Trophoblast cell (in vitro differentiated cells and primary cell): ENCODE measurements at regions not wholly inside any gene's neighbourhood (a gene's known extent, or its start where the extent isn't known, plus 50 kb on each side); places are given as distances from the start of the nearest gene placed in this dataset.

Experiments
- DNase-seq, 2 donors: peaks; one replicate each; pipeline ENCODE4 v3.0.0-alpha.2; 2016
- H2AFZ ChIP-seq: 2 replicates; pipeline ENCODE4 v1.6.1; 2013; ENCODE audit warnings: low read length, moderate library complexity, mild to moderate bottlenecking; ENCODE audit not compliant: insufficient read depth, poor library complexity
- H2AK5ac ChIP-seq: 2 replicates; pipeline ENCODE4 v1.6.1; 2013; ENCODE audit warnings: mild to moderate bottlenecking, low read length
- H2BK120ac ChIP-seq: 2 replicates; pipeline ENCODE4 v1.6.1; 2013; ENCODE audit warnings: low read length, mild to moderate bottlenecking, moderate library complexity; ENCODE audit not compliant: insufficient read depth, poor library complexity
- H2BK12ac ChIP-seq: 2 replicates; pipeline ENCODE4 v1.6.1; 2013; ENCODE audit warnings: mild to moderate bottlenecking, low read length, moderate library complexity
- H2BK5ac ChIP-seq: 2 replicates; pipeline ENCODE4 v1.6.1; 2013; ENCODE audit warnings: low read length, low read depth, moderate library complexity, mild to moderate bottlenecking; ENCODE audit not compliant: poor library complexity
- H3K14ac ChIP-seq: 2 replicates; pipeline ENCODE4 v1.6.1; 2013; ENCODE audit warnings: mild to moderate bottlenecking, low read length
- H3K18ac ChIP-seq: 2 replicates; pipeline ENCODE4 v1.6.1; 2013; ENCODE audit warnings: mild to moderate bottlenecking, low read length
- H3K23ac ChIP-seq: 2 replicates; pipeline ENCODE4 v1.6.1; 2013; ENCODE audit warnings: low read length
- H3K27ac ChIP-seq: 2 replicates; pipeline ENCODE4 v1.5.1; 2013; ENCODE audit warnings: low read depth, mild to moderate bottlenecking, inconsistent platforms, low read length, moderate library complexity
- H3K27me3 ChIP-seq: 2 replicates; pipeline ENCODE4 v1.6.1; 2013; ENCODE audit warnings: inconsistent platforms, mild to moderate bottlenecking, low read length, moderate library complexity; ENCODE audit not compliant: insufficient read depth
- H3K36me3 ChIP-seq, 2 experiments: 1 replicate in 1 of 2; 2 replicates in 1 of 2; pipeline ENCODE4 v1.6.1; 2013; ENCODE audit warnings: low read length in 2 of 2, mild to moderate bottlenecking in 2 of 2, moderate library complexity in 1 of 2; ENCODE audit not compliant: insufficient read depth in 2 of 2, control insufficient read depth in 1 of 2
- H3K4ac ChIP-seq: 2 replicates; pipeline ENCODE4 v1.6.1; 2013; ENCODE audit warnings: low read depth, mild to moderate bottlenecking, low read length, moderate library complexity
- H3K4me1 ChIP-seq, 2 experiments: 1 replicate in 1 of 2; 2 replicates in 1 of 2; pipeline ENCODE4 v1.6.1; 2013; ENCODE audit warnings: low read length in 2 of 2, mild to moderate bottlenecking in 2 of 2, moderate library complexity in 1 of 2; ENCODE audit not compliant: insufficient read depth in 2 of 2, control insufficient read depth in 1 of 2
- H3K4me2 ChIP-seq: 2 replicates; pipeline ENCODE4 v1.6.1; 2013; ENCODE audit warnings: inconsistent platforms, mild to moderate bottlenecking, low read length, moderate library complexity
- H3K4me3 ChIP-seq: 2 replicates; pipeline ENCODE4 v1.5.1; 2013; ENCODE audit warnings: mild to moderate bottlenecking, low read depth, low read length, inconsistent platforms
- H3K79me1 ChIP-seq: one replicate; pipeline ENCODE4 v1.6.1; 2013; ENCODE audit warnings: low read length
- H3K79me2 ChIP-seq: 2 replicates; pipeline ENCODE4 v1.6.1; 2013; ENCODE audit warnings: low read length, mild to moderate bottlenecking; ENCODE audit not compliant: control insufficient read depth, insufficient read depth, poor library complexity
- H3K9ac ChIP-seq: 2 replicates; pipeline ENCODE4 v1.6.1; 2013; ENCODE audit warnings: mild to moderate bottlenecking, low read length
- H3K9me3 ChIP-seq: 2 replicates; pipeline ENCODE4 v1.6.1; 2013; ENCODE audit warnings: low read depth, mild to moderate bottlenecking, control low read depth, inconsistent platforms, low read length; ENCODE audit not compliant: insufficient read depth
- H4K12ac ChIP-seq: 2 replicates; pipeline ENCODE4 v1.6.1; 2013; ENCODE audit warnings: low read depth, mild to moderate bottlenecking, low read length, moderate library complexity
- H4K8ac ChIP-seq: 2 replicates; pipeline ENCODE4 v1.6.1; 2013; ENCODE audit warnings: low read depth, mild to moderate bottlenecking, low read length, moderate library complexity
- H4K91ac ChIP-seq: one replicate; pipeline ENCODE4 v1.6.1; 2013; ENCODE audit warnings: low read depth, mild to moderate bottlenecking, low read length, moderate library complexity
- WGBS: extraction: QIAGEN DNeasy Blood & Tissue Kit; methylation state at CpG from one replicate; pipeline ENCODE4 v1.1.7; 2013; ENCODE audit warnings: missing lambda C conversion rate; ENCODE audit not compliant: insufficient read length, insufficient coverage; ENCODE audit errors: extremely low coverage; 5-methylcytosine and 5-hydroxymethylcytosine counted together

- H2BK12ac ChIP-seq: no peak overlapping the region
- no peak overlapping the region for H2BK120ac ChIP-seq
- H4K8ac ChIP-seq: no peak overlapping the region
- H3K14ac ChIP-seq: no peak overlapping the region
- H4K12ac ChIP-seq: no peak overlapping the region
- no peak overlapping the region for H3K4ac ChIP-seq
- H3K4me1 ChIP-seq: no peaks in the 10 kb centered on the region
- H3K27ac ChIP-seq: no peak overlapping the region
- no peak overlapping the region for H2AFZ ChIP-seq
- no peaks in the 10 kb centered on the region for H3K79me1 ChIP-seq
- H4K91ac ChIP-seq: no peak overlapping the region
- H3K18ac ChIP-seq: no peak overlapping the region
- H3K36me3 ChIP-seq: no peaks in the 10 kb centered on the region
- H3K79me2 ChIP-seq: no peaks in the 10 kb centered on the region
- no peak overlapping the region for H2BK5ac ChIP-seq
- H3K9me3 ChIP-seq: no peaks in the 10 kb centered on the region
- H3K9ac ChIP-seq: no peak overlapping the region
- no peak overlapping the region for H3K23ac ChIP-seq
- DNase-seq: no peak
- no peak overlapping the region for H3K4me2 ChIP-seq
- no peak overlapping the region for H2AK5ac ChIP-seq
- no CpG with 5 or more reads among the region's 8 CpGs for WGBS
- no peak overlapping the region for H3K4me3 ChIP-seq
- H3K27me3 ChIP-seq: no peaks in the 10 kb centered on the region
Measured at GRCh38 chr5:159838551-159839222, 77.6 kb upstream of the ADRA1B start.

DNA sequence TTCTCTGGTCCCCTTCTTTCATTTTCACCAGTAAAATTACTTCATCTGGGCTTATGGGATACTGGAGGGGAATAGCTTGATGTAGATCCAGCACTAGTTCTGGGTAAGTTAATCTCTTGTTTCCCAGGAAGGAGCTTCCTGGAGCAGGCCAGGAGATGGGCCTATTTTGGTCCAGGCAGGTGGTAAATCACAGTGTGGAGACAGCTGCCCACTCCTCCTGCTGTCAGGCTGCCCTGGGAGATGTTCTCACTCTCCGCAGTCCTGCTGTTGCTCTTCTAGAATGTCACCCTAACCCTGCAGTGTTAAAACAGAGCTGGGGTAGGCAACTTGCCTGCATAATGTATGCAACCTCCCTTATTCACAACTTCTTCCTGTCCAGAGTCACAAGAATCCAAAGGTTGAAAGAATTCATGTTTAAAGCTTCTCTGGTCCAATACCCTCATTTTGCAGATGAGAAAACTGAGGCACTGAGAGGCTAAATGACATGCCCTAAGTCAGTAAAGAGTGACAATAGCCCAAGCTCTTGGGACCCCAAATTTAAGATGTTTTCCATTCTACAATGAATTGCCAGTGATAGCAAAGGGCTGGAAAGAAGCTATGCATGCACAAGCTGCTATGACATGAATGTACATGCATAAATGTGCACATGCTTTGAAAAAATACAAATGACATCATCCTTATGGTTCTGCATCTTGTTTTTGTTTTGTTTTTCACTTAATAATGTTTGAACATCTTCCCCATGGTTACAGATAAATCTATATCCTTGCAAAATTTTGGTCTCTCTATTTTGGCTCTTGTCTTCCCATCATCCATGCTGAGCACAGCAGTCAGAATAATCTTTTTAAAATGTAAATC lies 71.8 kb upstream of the ADRA1B start:
- WGBS: no CpG with 5 or more reads among the region's 1 CpG
- H3K27me3 ChIP-seq: no peaks in the 10 kb centered on the region
- DNase-seq: no peak
- no peaks in the 10 kb centered on the region for H3K4me1 ChIP-seq
- H3K9me3 ChIP-seq: no peaks in the 10 kb centered on the region
- H3K4ac ChIP-seq: no peak overlapping the region
- no peak overlapping the region for H3K27ac ChIP-seq
- no peaks in the 10 kb centered on the region for H3K36me3 ChIP-seq
- H3K4me2 ChIP-seq: no peak overlapping the region
- H4K91ac ChIP-seq: no peak overlapping the region
- H3K18ac ChIP-seq: no peak overlapping the region
- H3K23ac ChIP-seq: no peak overlapping the region
- H2BK120ac ChIP-seq: no peak overlapping the region
- no peak overlapping the region for H4K12ac ChIP-seq
- H2AK5ac ChIP-seq: no peak overlapping the region
- H4K8ac ChIP-seq: no peak overlapping the region
- no peak overlapping the region for H2AFZ ChIP-seq
- no peak overlapping the region for H2BK5ac ChIP-seq
- H3K9ac ChIP-seq: no peak overlapping the region
- no peak overlapping the region for H2BK12ac ChIP-seq
- no peak overlapping the region for H3K4me3 ChIP-seq
- no peaks in the 10 kb centered on the region for H3K79me2 ChIP-seq
- no peak overlapping the region for H3K14ac ChIP-seq
- no peaks in the 10 kb centered on the region for H3K79me1 ChIP-seq

DNA sequence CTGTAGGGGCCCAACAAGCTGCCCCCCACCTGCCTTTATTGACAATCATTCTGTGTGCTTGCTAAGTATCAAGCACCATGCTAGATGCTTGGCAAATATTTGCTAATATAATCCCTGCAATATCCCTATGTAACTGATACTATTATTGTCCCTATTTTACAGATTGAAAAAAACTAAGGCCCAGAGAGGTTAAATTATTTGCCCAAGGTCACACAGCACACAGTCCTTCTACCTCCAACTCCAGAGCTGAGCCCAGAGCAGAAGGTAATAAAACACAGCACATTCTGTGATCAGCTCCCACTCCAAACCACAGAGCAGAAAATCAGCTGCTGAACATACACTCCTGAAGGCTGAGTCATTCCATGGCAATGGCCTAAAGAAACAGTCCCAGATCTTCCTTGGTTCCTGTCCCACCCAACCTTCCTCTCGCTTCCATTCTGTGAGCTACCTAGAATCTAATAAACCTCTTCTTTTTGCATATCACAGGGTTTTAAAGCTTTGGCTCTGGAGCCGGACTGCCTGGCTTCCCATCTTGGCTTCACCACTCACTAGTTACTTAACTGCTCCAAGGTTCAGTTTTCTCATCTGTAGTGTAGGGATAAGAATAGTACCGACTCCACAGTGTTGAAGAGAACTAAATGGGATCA lies 66.7 kb upstream of the ADRA1B start:
- no peak for DNase-seq
- Histone ChIP-seq H3K36me3 (no peaks in the 10 kb centered on the region), H3K27ac (no peak overlapping the region), H2BK120ac (no peak overlapping the region), H3K9me3 (no peaks in the 10 kb centered on the region), H2BK5ac (no peak overlapping the region), H4K91ac (no peak overlapping the region), H3K4me3 (no peak overlapping the region), H3K27me3 (no peaks in the 10 kb centered on the region), H3K9ac (no peak overlapping the region), H3K79me1 (no peaks in the 10 kb centered on the region), H3K4me2 (no peak overlapping the region), H3K14ac (no peak overlapping the region), H3K79me2 (no peaks in the 10 kb centered on the region), H3K23ac (no peak overlapping the region), H3K18ac (no peak overlapping the region), H3K4ac (no peak overlapping the region), H2AFZ (no peak overlapping the region), H2AK5ac (no peak overlapping the region), H4K8ac (no peak overlapping the region), H2BK12ac (no peak overlapping the region), H3K4me1 (no peaks in the 10 kb centered on the region), H4K12ac (no peak overlapping the region)
- no CpG with 5 or more reads among the region's 3 CpGs for WGBS

GRCh38 chr5:159850160-159850559 lies 66.1 kb upstream of the ADRA1B start:
- Histone ChIP-seq H3K27me3 (no peaks in the 10 kb centered on the region), H3K9ac (no peak overlapping the region), H2BK12ac (no peak overlapping the region), H3K27ac (no peak overlapping the region), H3K4ac (no peak overlapping the region), H2AK5ac (no peak overlapping the region), H3K79me1 (no peaks in the 10 kb centered on the region), H4K91ac (no peak overlapping the region), H3K4me2 (no peak overlapping the region), H3K18ac (no peak overlapping the region), H3K4me1 (no peaks in the 10 kb centered on the region), H4K12ac (no peak overlapping the region), H2BK120ac (no peak overlapping the region), H3K9me3 (no peaks in the 10 kb centered on the region), H3K79me2 (no peaks in the 10 kb centered on the region), H3K14ac (no peak overlapping the region), H3K23ac (no peak overlapping the region), H3K4me3 (no peak overlapping the region), H2AFZ (no peak overlapping the region), H4K8ac (no peak overlapping the region), H3K36me3 (no peaks in the 10 kb centered on the region), H2BK5ac (no peak overlapping the region)
- no peak for DNase-seq
- no CpG with 5 or more reads among the region's 6 CpGs for WGBS
